HPDE6-E6E7 (cell line): ENCODE measurements at regions not wholly inside any gene's neighbourhood (a gene's known extent, or its start where the extent isn't known, plus 50 kb on each side); places are given as distances from the start of the nearest gene placed in this dataset.

Experiments
- DNase-seq: peaks from one replicate; pipeline ENCODE4 v3.0.0; 2011; ENCODE audit warnings: missing footprints; ENCODE audit errors: extremely low spot score

DNA sequence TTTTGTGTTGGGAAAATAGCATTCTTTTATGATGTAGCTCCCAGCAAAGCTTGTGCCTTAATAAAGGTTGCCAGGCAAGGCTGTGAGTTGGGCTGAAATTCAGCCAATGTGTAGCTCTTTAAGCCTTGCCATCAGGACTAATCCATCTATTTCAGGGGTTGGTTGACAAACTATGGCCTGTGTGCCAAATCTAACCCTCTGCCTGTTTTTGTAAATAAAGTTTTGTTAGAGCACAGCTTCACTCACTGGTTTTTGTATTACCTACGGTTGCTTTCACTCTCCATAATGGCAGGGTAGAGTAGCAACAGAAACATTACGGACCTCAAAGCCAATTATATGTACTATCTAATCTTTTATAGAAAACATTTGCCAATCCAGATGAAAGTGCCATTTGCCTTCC lies 638.1 kb upstream of the POT1 start:
- DNase-seq: no peak

DNA sequence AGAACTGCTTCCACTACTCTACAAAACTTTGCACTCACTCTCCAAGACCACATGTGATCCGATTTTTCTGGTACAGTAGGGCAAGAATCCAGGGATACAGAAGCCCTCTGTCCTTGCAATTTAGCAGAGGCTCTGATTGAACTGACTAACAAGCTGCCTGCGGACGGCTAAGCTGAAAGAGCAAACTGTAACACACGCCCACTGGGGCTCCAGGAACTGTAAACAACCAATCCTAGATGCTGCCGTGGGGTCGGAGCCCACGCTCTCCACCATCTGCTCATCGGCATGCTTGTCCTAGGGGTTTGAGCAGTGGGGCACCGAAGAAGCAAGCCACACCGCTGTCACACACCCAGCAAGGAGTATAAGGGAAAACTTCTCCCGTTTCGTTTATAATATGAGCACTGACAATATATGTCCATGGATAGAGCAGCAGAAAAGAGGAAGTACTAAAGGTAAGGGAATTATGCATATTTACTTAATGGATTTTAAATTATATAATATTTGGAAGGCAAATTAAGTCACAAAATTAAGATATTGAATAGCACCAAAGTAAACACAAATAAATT lies 634.4 kb upstream of the POT1 start:
- no peak for DNase-seq

DNA sequence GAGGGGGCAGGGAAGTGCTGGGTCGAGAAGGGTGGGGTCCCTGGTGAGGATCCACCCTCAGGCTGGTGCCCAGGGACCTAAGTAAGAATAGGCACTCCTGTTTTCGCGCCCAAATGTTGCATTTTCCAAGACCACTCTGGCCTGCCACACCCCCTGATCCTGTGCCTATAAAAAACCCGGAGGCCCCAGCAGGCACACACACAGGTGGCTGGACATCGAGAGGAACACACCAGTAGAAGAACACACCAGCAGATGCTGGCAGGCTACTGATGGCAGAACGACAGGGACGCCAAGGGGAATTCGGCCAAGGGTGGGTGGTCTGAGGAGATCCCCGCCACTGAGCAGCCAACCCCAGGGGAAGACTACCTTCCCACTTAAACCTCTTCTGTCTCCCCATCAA lies 633.9 kb upstream of the POT1 start:
- DNase-seq: no peak

DNA sequence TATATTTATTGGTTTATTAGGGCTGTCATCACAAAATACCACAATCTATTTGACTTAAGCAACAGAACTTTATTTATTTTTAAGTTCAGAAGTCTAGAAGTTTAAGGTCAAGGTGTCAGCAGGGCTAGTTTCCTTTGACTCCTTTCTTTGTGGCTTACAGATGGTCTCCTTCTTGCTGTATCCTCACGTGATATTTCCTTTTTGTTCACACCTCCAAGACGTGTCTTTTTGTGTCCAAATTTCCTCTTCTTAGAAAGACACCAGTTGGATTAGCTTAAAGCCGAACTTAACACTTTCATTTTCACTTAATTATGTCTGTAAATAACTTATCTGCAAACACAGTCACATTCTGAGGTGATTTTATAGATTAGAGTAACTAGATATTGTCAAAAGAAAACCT lies 631.4 kb upstream of the POT1 start:
- DNase-seq: no peak

DNA sequence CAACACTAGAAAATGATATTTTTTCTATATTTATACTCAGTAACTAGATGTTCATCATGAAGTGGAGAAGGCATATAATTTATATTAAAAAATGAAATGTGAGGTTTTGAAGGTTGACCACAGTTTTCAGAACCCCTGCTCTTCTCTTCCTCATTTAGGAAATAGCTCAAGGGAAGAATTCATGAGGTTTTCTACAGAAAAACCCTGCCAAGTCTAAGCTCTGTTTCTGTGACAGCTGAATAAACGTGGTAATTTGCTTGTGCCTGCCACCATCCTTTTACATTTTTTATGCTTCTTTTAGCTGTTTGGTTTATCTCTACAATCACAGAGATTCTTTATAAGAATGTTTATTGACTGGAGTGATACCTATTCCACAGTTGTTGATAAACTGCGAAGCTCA lies 630.3 kb upstream of the POT1 start:
- DNase-seq: no peak

DNA sequence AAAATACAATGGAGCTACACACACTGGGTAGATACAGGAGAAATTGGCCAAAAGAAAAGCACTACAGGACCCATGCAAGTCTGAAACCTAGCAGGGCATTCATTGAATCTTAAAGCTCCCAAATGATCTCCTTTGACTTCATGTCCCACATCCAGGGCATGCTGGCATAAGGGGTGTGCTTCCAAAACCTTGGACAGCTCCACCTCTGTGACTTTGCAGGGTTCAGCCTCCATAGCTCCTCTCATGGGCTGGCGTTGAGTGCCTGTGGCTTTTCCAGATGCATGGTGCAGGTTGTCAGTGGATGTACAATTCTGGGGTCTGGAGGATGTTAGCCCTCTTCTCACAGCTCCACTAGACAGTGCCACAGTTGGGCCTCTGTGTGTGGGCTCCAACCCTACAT lies 626.3 kb upstream of the POT1 start:
- no peak for DNase-seq

DNA sequence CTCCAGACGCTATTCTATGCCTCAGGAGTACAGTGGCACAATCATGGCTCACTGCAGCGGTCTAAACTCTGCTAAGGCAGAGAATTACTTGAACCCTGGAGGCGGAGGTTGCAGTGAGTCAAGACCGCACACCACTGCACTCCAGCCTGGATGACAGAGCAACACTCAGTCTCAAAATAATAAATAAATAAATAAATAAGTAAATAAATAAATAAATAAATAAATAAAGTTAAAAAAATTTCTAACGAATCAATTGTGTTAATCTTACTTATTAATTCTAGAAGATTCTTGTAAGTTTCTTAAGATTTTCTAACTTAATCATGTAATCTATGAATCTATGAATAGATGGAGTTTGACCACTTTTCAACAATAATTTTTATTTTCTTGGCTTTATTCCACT lies 621.4 kb upstream of the POT1 start:
- no peak for DNase-seq

DNA sequence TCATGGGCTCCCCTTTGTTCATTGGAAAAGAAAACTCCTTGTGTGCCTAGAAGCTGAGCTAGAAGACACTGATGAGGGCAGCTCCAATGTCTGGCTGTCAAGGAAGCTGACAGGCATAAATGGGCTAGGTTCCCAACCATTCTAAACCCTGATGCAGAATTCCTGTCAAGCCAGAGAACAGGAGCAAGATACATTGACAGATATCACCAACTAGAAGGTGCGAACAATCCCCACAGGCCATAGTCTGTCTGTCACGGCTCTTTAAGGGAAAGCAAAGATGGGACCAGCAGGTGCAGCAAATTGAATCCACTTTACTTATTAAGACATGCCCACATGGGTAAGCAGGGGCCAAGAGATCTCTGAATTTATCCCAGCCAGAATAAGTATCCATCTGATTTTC lies 617.9 kb upstream of the POT1 start:
- no peak for DNase-seq

DNA sequence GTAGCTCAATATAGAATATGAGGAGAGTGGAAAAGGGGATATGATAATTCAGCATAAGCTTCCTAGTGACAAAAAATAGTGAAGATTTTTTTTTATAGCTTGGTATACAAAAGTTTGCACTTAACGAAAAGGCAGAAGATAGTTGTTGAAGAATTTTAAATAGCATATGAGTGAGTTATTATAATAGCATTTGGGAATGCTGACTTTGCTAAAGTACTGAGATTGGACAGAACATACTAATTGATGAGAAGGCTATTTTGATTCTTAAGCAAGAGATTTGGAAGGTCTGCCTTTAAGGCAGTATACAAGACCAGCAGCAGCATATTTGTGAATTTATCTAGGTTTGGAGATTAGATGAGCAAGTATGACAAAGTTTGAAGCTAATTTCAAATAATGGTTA lies 600.9 kb upstream of the POT1 start:
- DNase-seq: no peak

DNA sequence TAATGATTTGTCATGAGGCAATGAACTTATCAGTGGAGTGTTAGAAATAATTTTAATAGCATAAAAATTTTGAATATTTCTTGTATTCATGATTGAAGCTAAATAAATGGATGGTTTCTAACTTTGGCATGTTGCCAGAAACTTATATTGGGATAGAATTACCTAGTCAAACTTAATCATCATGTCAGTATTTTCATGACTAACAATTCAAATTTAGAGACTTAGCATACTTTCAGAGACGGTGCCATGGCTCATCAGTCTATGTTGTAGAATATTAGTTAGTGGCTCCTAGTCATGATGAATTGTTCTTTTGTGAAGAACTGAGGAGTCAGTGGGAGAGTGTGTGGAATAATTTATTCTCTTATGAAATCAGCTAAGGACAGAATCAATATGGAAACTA lies 599.6 kb upstream of the POT1 start:
- DNase-seq: no peak

DNA sequence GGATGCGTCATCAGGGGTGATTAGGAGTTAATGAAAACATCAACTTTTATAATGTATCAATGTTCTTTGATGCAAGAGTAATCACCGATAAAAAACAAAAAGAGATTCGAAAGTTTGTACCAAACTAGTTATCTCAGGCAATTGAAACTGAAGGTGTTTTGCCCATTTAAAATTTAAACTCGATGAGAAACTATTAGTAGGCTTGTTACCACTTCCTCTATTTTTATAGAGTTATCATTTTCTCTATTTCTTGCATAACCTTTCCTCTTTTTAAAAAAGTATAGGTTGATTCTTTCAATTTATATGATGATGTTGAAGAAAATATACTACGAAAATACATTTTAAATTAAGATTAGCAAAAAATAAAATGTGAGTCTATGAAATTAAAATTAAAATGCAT lies 597.3 kb upstream of the POT1 start:
- no peak for DNase-seq

DNA sequence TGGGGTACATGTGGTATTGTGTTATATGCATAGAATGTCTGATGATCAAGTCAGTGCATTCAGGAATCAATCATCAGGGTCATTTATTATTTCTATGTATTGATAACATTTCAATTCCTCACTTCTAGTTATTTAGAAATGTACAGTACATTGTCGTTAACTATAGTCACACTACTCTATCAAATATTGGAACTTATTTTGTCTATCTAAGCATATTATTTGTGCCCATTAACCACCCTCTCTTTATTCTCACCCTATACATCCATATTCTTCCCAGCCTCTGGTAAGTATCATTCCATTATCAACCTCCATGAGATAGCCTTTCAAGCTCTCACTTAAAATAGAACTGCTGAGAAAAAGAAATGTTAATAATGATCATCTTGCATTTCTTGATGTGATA lies 596.5 kb upstream of the POT1 start:
- no peak for DNase-seq

DNA sequence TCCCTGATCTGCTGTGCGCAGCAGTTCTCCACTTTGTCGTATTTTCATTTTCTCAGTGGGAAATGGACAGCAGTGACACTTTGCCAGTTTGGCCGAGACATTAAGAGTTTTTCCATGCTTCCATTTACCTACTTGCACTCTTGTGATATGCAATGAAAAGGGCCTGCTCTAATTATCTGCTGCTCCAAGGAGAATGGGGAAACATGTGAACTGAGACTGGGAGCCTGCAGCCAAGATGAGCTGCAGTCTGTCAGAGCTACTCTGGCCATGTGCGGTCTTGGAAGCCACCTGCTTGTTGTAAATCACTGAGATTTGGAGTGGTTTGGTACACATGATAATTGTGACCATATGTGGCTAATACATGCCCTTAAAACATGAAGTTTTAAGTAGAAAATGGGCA lies 586.6 kb upstream of the POT1 start:
- DNase-seq: no peak

DNA sequence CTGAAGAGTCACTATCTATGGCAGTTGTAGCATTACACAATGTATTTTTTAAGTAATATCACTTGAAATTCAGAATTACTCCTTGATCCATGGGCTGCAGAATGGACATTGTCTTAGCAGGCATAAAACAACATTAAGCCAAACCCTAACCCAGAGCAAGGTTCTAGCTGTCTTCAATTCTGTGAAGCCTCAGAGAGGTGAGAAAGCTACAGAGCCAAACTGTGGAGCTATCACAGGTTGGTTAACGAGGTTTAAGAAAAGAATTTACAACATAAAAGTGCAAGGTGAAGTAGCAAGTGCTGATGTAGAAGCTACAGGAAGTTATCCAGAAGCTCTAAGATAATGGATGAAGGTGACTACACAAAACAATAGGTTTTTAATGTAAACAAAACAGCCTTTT lies 582.7 kb upstream of the POT1 start:
- no peak for DNase-seq

DNA sequence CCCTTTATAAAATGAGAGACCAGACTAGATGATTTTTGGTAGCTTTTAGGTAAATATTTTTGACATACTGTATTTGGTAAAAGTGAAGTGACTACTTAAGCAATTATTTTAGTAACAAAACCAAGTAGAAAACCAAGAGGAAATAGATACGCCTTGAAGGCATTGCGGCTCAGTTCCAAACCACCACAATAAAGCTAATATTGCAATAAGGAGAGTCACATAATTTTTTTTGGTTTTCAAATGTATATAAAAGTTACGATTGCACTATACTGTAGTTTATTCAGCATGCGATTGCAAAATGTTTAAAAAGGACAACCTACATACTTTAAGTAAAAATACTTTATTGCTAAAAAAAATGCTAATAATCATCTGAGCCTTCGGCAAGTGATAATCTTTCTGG lies 581.7 kb upstream of the POT1 start:
- no peak for DNase-seq

DNA sequence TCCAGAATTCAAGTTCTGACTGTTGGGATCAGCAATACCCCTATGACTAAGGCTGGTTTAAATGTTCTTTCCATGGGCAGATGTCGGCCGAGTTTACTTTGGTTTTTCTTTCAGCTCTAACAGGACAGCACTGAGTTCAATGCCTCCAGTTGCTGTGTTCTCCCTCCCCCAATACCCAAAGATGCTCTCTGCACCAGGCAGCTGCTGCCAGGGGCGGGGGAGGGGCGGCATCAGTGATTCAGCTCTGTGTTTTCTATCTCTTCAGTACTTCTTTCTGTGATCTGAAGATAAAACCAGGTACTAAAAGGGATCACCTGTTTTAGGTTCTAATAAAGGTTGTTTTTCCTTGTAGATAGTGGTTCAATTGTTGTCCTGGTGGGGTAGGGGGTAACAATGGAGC lies 576.7 kb upstream of the POT1 start:
- DNase-seq: no peak

DNA sequence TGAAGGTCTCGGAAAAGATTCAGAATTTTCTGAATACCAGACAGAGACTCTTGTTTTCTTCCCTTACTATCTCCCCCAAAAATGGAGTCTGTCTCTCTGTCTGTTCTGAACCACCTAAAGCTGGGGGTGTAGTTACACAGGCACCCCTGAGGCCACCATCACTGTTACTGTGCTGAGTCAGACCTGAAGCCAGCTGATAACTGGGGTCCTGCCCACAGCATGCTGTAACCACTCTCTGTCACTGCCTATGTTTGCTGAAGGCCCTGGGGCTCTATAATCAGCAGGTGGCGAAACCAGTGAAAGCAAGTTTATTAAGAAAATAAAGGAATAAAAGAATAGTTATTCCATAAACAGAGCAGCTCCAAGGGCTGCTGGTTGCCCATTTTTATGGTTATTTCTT lies 575.2 kb upstream of the POT1 start:
- DNase-seq: no peak

DNA sequence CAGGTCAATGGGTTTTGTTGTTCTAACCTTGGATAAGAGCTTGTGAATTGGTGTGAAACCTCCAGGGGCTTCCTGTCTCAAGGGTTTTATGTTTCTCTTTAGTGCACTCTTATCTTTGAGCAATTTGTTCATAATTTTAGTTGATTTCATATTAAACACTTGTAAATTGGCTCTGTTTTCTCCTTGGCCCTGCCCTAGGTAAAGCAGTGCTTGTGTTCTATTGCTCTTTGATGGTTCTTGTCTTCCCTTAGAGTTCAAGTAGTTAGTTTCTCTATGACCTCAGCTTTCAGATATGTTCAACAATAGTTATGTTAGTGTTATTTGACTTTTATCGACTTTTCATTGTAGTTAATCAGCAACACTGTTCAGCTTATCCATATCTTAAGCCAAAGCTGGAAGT lies 566.4 kb upstream of the POT1 start:
- DNase-seq: no peak

DNA sequence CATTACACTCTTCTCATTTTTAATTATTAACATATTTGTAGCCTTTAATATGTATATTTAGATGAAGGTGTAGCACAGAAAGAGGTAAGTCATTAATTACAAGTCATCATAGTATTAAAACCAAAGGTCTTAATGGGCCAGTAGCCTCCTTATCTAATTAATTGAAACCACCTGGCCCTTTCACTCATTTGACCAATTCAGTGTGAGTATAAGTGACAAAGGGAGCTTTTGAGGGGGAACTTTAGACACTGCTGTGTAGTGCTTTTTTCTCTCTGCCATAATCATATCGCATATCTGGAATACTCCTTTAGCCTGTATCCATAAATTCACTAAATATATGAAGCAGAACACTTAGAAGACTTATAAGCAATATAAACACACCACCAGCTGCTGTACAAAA lies 562.9 kb upstream of the POT1 start:
- DNase-seq: no peak

DNA sequence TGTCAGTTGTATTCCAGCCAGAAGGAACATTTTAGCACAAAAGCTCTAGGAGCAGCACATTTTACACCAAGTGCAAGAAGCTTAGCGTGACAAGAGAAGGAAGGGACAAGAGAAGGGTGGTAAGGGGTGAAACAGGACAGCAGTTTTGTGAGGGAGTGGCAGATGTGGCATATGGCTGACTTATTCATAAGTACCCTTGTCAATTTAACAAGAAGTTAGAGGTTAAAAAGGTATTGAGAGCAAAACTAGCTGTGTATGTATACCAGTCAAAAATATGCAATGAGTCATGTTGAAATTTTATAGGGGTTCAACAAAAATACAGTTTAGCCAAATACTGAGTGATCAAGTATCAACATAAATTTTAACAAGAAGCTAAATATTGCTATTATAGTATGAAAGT lies 561.5 kb upstream of the POT1 start:
- no peak for DNase-seq

DNA sequence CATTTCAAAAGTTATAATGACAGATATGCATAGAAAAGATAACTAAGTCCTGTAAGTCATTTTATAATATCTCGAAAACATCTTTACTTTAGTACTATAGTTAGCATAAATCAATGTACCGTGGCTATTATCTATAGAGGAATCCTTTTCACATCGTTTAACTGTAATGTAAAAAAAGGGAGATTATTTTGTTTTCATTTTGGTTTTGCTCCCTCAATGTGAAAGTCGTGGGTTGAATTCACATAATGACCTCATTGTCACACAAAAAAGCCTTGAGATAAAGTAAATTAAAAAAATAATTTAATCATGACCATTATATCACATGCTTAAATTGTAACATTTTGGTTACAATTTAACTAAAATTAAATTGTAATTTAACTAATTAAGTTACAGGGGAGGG lies 560.5 kb upstream of the POT1 start:
- no peak for DNase-seq

DNA sequence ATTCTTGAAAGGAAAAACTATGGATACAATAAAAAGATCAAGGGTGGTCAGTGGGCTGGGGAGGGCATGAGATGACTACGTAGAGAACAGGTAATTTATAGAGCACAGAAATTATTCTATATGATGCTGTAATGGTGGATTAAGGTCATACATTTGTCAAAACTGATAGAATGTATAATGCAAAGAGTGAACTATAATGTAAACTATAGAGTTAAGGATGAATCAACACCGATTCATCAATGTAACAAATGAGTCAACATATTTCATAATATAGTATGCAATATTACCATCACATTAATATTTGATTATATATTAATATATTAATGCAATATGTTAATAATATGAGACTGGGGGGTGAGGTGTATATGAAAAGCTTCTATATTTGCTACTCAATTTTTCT lies 555.6 kb upstream of the POT1 start:
- DNase-seq: no peak

DNA sequence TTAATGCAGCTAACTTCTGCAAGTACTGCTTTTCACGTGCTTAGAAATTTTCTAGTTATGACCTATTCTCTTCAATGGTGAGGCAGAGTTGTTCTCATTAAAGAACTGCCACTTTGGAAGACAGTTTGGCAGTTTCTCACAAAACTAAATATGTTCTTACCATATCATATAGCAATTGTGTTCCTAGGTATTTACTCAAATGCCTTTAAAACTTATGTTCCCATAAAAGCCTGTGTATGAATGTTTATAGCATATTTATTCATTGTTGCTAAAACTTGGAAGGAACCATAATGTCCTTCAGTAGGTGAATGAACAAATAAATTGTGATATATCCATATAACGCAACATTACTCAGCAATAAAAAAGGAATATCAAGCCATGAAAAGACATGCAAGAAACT lies 555.1 kb upstream of the POT1 start:
- no peak for DNase-seq

DNA sequence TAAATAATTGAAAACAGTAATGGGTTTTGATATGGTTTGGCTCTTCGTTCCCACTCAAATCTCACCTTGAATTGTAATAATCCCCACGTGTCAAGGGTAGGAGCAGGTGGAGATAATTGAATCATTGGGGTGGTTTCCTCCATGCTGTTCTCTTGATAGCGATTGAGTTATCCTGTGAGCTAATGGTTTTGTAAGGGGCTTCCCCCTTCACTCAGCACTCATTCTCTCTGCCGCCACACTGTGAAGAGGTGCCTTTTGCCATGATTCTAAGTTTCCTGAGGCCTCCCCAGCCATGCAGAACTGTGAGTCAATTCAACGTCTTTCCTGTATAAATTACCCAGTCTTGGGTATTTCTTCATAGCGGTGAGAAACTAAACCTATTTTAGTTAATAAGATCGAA lies 551.7 kb upstream of the POT1 start:
- DNase-seq: no peak

DNA sequence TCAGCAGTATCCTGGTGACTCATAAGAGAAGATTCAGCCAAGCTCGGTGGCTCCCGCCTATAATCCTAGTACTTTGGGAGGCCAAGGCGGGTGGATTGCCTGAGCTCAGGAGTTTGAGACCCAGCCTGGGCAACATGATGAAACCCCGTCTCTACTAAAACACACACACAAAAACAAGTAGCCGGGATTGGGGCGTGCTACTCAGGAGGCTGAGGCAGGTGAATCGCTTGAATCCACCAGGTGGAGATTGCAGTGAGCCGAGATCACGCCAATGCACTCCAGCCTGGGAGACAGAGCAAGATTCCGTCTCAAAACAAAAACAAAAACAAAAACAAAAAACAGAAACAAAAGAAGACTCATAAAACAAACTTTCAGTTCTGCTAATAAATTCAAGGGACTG lies 551.1 kb upstream of the POT1 start:
- DNase-seq: no peak
